Loucy (cell line): ENCODE measurements at regions not wholly inside any gene's neighbourhood (a gene's known extent, or its start where the extent isn't known, plus 50 kb on each side); places are given as distances from the start of the nearest gene placed in this dataset.

ENCODE experiments used
- H2AFZ ChIP-seq: fragments of 200-600 bp; sonication (generic); 2 replicates; pipeline ENCODE4 v1.6.0; 2016; ENCODE audit warnings: antibody characterized with exemption, mild to moderate bottlenecking, low read length, moderate library complexity
- H3F3A ChIP-seq: fragments of 200-600 bp; 2 replicates; pipeline ENCODE4 v1.6.0; 2016; ENCODE audit warnings: antibody characterized with exemption, low read depth, mild to moderate bottlenecking
- H3K27me3 ChIP-seq: fragments of 200-600 bp; sonication (generic); 2 replicates; pipeline ENCODE4 v1.6.1; 2014; ENCODE audit warnings: low read length, mild to moderate bottlenecking; ENCODE audit not compliant: insufficient read depth, poor library complexity, severe bottlenecking
- H3K36me3 ChIP-seq: fragments of 200-600 bp; sonication (generic); 2 replicates; pipeline ENCODE4 v1.6.1; 2016; ENCODE audit warnings: low read length; ENCODE audit not compliant: insufficient read depth
- H3K4me1 ChIP-seq: fragments of 200-600 bp; sonication (generic); 2 replicates; pipeline ENCODE4 v1.5.1; 2014; ENCODE audit warnings: low read length, mild to moderate bottlenecking; ENCODE audit not compliant: insufficient read depth, poor library complexity, severe bottlenecking
- H3K4me2 ChIP-seq: fragments of 200-600 bp; sonication (generic); 2 replicates; pipeline ENCODE4 v1.6.0; 2014; ENCODE audit warnings: antibody characterized with exemption, low read length, low read depth, mild to moderate bottlenecking; ENCODE audit not compliant: poor library complexity, severe bottlenecking
- H3K4me3 ChIP-seq: fragments of 200-600 bp; sonication (generic); 2 replicates; pipeline ENCODE4 v1.5.1; 2014; ENCODE audit warnings: low read length, mild to moderate bottlenecking, mixed read lengths; ENCODE audit not compliant: poor library complexity, severe bottlenecking
- H3K79me2 ChIP-seq: fragments of 200-600 bp; sonication (generic); 2 replicates; pipeline ENCODE4 v1.6.1; 2014; ENCODE audit warnings: low read length; ENCODE audit not compliant: insufficient read depth
- H3K9ac ChIP-seq: fragments of 200-600 bp; sonication (generic); 2 replicates; pipeline ENCODE4 v1.6.0; 2014; ENCODE audit warnings: mild to moderate bottlenecking, low read depth, low read length, moderate library complexity; ENCODE audit not compliant: poor library complexity, severe bottlenecking
- H3K9me2 ChIP-seq: fragments of 200-600 bp; sonication (generic); replicated peaks from 2 replicates; pipeline ENCODE4 v1.6.1; 2016; ENCODE audit warnings: low read depth, low read length, mixed read lengths
- H3K9me3 ChIP-seq: fragments of 200-600 bp; sonication (generic); 2 replicates; pipeline ENCODE4 v1.6.1; 2014; ENCODE audit warnings: mild to moderate bottlenecking, antibody characterized with exemption, low read length, low read depth; ENCODE audit not compliant: insufficient read depth
- H4K20me1 ChIP-seq: fragments of 200-600 bp; sonication (generic); 2 replicates; pipeline ENCODE4 v1.6.0; 2014; ENCODE audit warnings: antibody characterized with exemption, low read length, mild to moderate bottlenecking; ENCODE audit not compliant: insufficient read depth, poor library complexity, severe bottlenecking
- CTCF ChIP-seq: fragments of 200-600 bp; sonication (generic); conservative IDR thresholded peaks from 2 replicates; pipeline ENCODE4 v1.5.1; 2014; ENCODE audit warnings: mild to moderate bottlenecking, antibody characterized with exemption, low read length
- EZH2phosphoT487 ChIP-seq: fragments of 200-600 bp; IDR thresholded peaks from 2 replicates; pipeline ENCODE4 v1.6.1; 2018; ENCODE audit warnings: antibody characterized with exemption, mild to moderate bottlenecking, moderate library complexity, borderline replicate concordance

GRCh38 chr6:80967609-80968008, 784.9 kb downstream of the TENT5A start:
- Histone ChIP-seq H3K9me2 (no peaks in the 10 kb centered on the region), H3K9ac (peak overlapping the region; percentile 60), H3K79me2 (no peaks in the 10 kb centered on the region), H3K4me1 (peaks cover 40% of the 10 kb centered on the region), H3K4me2 (peak overlapping the region; percentile 64), H2AFZ (peak overlapping the region; percentile 29; the same call in 1 of the 2 replicates), H4K20me1 (no peaks in the 10 kb centered on the region), H3K9me3 (no peaks in the 10 kb centered on the region), H3K36me3 (no peaks in the 10 kb centered on the region), H3F3A (no peaks in the 10 kb centered on the region), H3K27me3 (no peaks in the 10 kb centered on the region), H3K4me3 (peak overlapping the region; percentile 49)
- TF ChIP-seq EZH2phosphoT487 (no peak), CTCF (no peak)

GRCh38 chr6:80962382-80962781, 790.1 kb downstream of the TENT5A start:
- H3K9me2 ChIP-seq: no peaks in the 10 kb centered on the region
- H3K4me2 ChIP-seq: no peak overlapping the region
- H3K36me3 ChIP-seq: no peaks in the 10 kb centered on the region
- peak overlapping the region; percentile 60; the same call in 1 of the 2 replicates for H2AFZ ChIP-seq
- no peaks in the 10 kb centered on the region for H3K27me3 ChIP-seq
- no peak for TF ChIP-seq EZH2phosphoT487
- H3F3A ChIP-seq: no peaks in the 10 kb centered on the region; the same call in 1 of the 2 replicates
- H3K4me1 ChIP-seq: peaks cover 26% of the 10 kb centered on the region
- no peaks in the 10 kb centered on the region for H4K20me1 ChIP-seq
- H3K4me3 ChIP-seq: no peak overlapping the region
- no peaks in the 10 kb centered on the region for H3K9me3 ChIP-seq
- no peak overlapping the region for H3K9ac ChIP-seq
- H3K79me2 ChIP-seq: no peaks in the 10 kb centered on the region

GRCh38 chr6:80961166-80961565, 791.3 kb downstream of the TENT5A start:
- Histone ChIP-seq H4K20me1 (no peaks in the 10 kb centered on the region), H3K4me1 (peaks cover 23% of the 10 kb centered on the region), H3K79me2 (no peaks in the 10 kb centered on the region), H3K36me3 (no peaks in the 10 kb centered on the region), H3K9me3 (no peaks in the 10 kb centered on the region), H3K4me2 (no peak overlapping the region), H3K4me3 (no peak overlapping the region), H3F3A (no peaks in the 10 kb centered on the region; the same call in 1 of the 2 replicates), H3K9ac (no peak overlapping the region), H2AFZ (no peak overlapping the region), H3K27me3 (no peaks in the 10 kb centered on the region), H3K9me2 (no peaks in the 10 kb centered on the region)
- no peak for TF ChIP-seq CTCF
- TF ChIP-seq EZH2phosphoT487: no peak

GRCh38 chr6:80959034-80959433, 793.4 kb downstream of the TENT5A start:
- Histone ChIP-seq H3K4me1 (peaks cover 41% of the 10 kb centered on the region), H3K4me3 (no peak overlapping the region), H3K4me2 (no peak overlapping the region)

More at GRCh38 chr6:80959034-80959433, 793.4 kb downstream of the TENT5A start:
- no peaks in the 10 kb centered on the region for H4K20me1 ChIP-seq
- H3K9ac ChIP-seq: no peak overlapping the region
- H3K36me3 ChIP-seq: no peaks in the 10 kb centered on the region
- H2AFZ ChIP-seq: 0 out of 2 replicates have a peak overlapping the region, but pooled peaks have one; percentile 4
- no peaks in the 10 kb centered on the region for H3K27me3 ChIP-seq
- no peaks in the 10 kb centered on the region; the same call in 1 of the 2 replicates for H3F3A ChIP-seq
- H3K9me2 ChIP-seq: no peaks in the 10 kb centered on the region
- H3K79me2 ChIP-seq: no peaks in the 10 kb centered on the region
- no peaks in the 10 kb centered on the region for H3K9me3 ChIP-seq
- no peak for TF ChIP-seq CTCF
- no peak for TF ChIP-seq EZH2phosphoT487
